KMS-11 (cell line): ENCODE measurements at regions not wholly inside any gene's neighbourhood (a gene's known extent, or its start where the extent isn't known, plus 50 kb on each side); places are given as distances from the start of the nearest gene placed in this dataset.

Source experiments
- H2AFZ ChIP-seq: fragments of 200-600 bp; sonication (generic); 2 replicates; pipeline ENCODE4 v1.6.1; 2016; ENCODE audit warnings: antibody characterized with exemption, mixed run types, low read depth
- H3K27ac ChIP-seq: fragments of 200-600 bp; sonication (generic); 2 replicates; pipeline ENCODE4 v1.6.1; 2016; ENCODE audit warnings: mild to moderate bottlenecking, mixed run types
- H3K27me3 ChIP-seq: fragments of 200-600 bp; sonication (generic); 2 replicates; pipeline ENCODE4 v1.6.1; 2017; ENCODE audit warnings: mild to moderate bottlenecking, low read depth, mixed run types, moderate library complexity; ENCODE audit not compliant: insufficient read depth
- H3K36me3 ChIP-seq: fragments of 200-600 bp; sonication (generic); 2 replicates; pipeline ENCODE4 v1.6.1; 2017; ENCODE audit warnings: mild to moderate bottlenecking, mixed run types; ENCODE audit not compliant: insufficient read depth
- H3K4me1 ChIP-seq: fragments of 200-600 bp; sonication (generic); 2 replicates; pipeline ENCODE4 v1.6.1; 2016; ENCODE audit warnings: mild to moderate bottlenecking, low read depth, mixed run types; ENCODE audit not compliant: poor library complexity, severe bottlenecking
- H3K4me2 ChIP-seq: fragments of 200-600 bp; sonication (generic); 2 replicates; pipeline ENCODE4 v1.7.0; 2016; ENCODE audit warnings: mild to moderate bottlenecking, mixed run types
- H3K4me3 ChIP-seq: fragments of 200-600 bp; sonication (generic); IDR thresholded peaks from 2 replicates; pipeline ENCODE4 v1.6.1; 2017; ENCODE audit warnings: low read depth, low read length, mixed read lengths; ENCODE audit not compliant: insufficient read depth
- H3K79me2 ChIP-seq: fragments of 200-600 bp; sonication (generic); 2 replicates; pipeline ENCODE4 v1.6.1; 2016; ENCODE audit warnings: low read depth, mixed run types; ENCODE audit not compliant: insufficient read depth
- H3K9ac ChIP-seq: fragments of 200-600 bp; sonication (generic); 2 replicates; pipeline ENCODE4 v1.6.1; 2016; ENCODE audit warnings: mild to moderate bottlenecking, mixed run types
- H4K20me1 ChIP-seq: fragments of 200-600 bp; sonication (generic); 2 replicates; pipeline ENCODE4 v1.6.1; 2016; ENCODE audit warnings: mild to moderate bottlenecking, mixed run types; ENCODE audit not compliant: insufficient read depth
- CTCF ChIP-seq: fragments of 200-600 bp; sonication (generic); conservative IDR thresholded peaks from 2 replicates; pipeline ENCODE4 v1.6.1; 2017; ENCODE audit warnings: low read depth, mild to moderate bottlenecking, antibody characterized with exemption, low read length, moderate library complexity, mixed read lengths

GRCh38 chr5:110917161-110917875 is 154.2 kb upstream of the TSLP start:
- no peaks in the 10 kb centered on the region for H3K79me2 ChIP-seq
- no peak overlapping the region for H3K4me3 ChIP-seq
- TF ChIP-seq CTCF, result no peak
- no peaks in the 10 kb centered on the region for H3K27me3 ChIP-seq
- no peak overlapping the region for H2AFZ ChIP-seq
- no peaks in the 10 kb centered on the region for H3K36me3 ChIP-seq
- H3K9ac ChIP-seq, result no peak overlapping the region
- H3K4me2 ChIP-seq, result no peak overlapping the region
- no peaks in the 10 kb centered on the region for H4K20me1 ChIP-seq
- H3K4me1 ChIP-seq, result no peaks in the 10 kb centered on the region
- no peak overlapping the region for H3K27ac ChIP-seq

DNA sequence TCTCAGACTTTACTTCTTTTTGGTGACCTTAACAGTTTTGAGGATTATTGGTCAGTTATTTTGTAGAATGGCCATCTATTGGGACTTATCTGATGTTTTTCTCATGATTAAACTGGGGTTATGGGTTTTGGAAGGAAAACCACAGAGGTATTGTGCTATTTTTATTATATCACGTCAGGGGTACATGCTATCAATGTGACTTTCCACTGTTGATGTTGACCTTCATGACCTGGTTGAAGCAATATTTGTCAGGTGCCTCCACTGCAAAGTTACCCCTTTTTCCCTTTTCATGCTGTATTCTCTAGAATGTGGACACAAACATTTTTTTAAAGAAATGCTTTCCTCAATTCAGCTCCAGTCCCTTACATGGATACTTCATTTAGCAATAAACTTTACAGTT is 152.8 kb upstream of the TSLP start:
- H3K36me3 ChIP-seq, result no peaks in the 10 kb centered on the region
- H4K20me1 ChIP-seq, result no peaks in the 10 kb centered on the region
- H3K4me2 ChIP-seq, result no peak overlapping the region
- no peak overlapping the region for H3K27ac ChIP-seq
- H2AFZ ChIP-seq, result no peak overlapping the region
- no peaks in the 10 kb centered on the region for H3K79me2 ChIP-seq
- no peak overlapping the region for H3K9ac ChIP-seq
- H3K4me3 ChIP-seq, result no peak overlapping the region
- H3K4me1 ChIP-seq, result no peaks in the 10 kb centered on the region
- no peak for TF ChIP-seq CTCF
- no peaks in the 10 kb centered on the region for H3K27me3 ChIP-seq

DNA sequence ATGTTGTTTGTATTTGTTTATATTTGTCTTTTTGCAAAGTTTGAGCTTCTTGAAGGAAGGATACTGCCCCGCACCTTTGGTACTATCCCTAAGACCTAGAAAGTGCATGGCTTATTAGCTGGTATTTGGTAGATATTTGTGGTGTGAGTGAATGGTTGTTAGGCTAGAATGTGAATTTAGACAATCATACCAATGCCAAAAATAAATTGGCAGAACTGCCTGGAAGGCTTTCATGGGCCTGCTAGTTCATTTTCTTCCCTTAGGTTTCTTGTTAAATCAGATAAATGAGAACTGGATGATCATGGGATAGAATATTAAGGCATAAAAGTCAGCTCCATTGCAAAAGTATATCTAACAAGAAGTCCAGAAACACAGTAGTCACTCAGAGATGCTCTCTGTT is 147.5 kb upstream of the TSLP start:
- H3K4me2 ChIP-seq, result no peak overlapping the region
- no peaks in the 10 kb centered on the region for H3K79me2 ChIP-seq
- no peak overlapping the region for H3K4me3 ChIP-seq
- no peaks in the 10 kb centered on the region for H3K36me3 ChIP-seq
- no peak overlapping the region for H3K9ac ChIP-seq
- no peaks in the 10 kb centered on the region for H4K20me1 ChIP-seq
- no peak for TF ChIP-seq CTCF
- no peak overlapping the region for H2AFZ ChIP-seq
- no peak overlapping the region for H3K27ac ChIP-seq
- H3K4me1 ChIP-seq, result no peaks in the 10 kb centered on the region
- no peaks in the 10 kb centered on the region for H3K27me3 ChIP-seq

GRCh38 chr5:110925398-110925797 is 146.1 kb upstream of the TSLP start:
- H3K4me1 ChIP-seq, result no peaks in the 10 kb centered on the region
- no peaks in the 10 kb centered on the region for H3K27me3 ChIP-seq
- no peak overlapping the region for H3K9ac ChIP-seq
- no peak overlapping the region for H3K4me2 ChIP-seq
- H3K4me3 ChIP-seq, result no peak overlapping the region
- H2AFZ ChIP-seq, result no peak overlapping the region
- no peaks in the 10 kb centered on the region for H4K20me1 ChIP-seq
- TF ChIP-seq CTCF, result no peak
- no peak overlapping the region for H3K27ac ChIP-seq
- H3K36me3 ChIP-seq, result no peaks in the 10 kb centered on the region
- no peaks in the 10 kb centered on the region for H3K79me2 ChIP-seq
